ENCODE measurements at regions not wholly inside any gene's neighbourhood (a gene's known extent, or its start where the extent isn't known, plus 50 kb on each side); places are given as distances from the start of the nearest gene placed in this dataset.

DNA sequence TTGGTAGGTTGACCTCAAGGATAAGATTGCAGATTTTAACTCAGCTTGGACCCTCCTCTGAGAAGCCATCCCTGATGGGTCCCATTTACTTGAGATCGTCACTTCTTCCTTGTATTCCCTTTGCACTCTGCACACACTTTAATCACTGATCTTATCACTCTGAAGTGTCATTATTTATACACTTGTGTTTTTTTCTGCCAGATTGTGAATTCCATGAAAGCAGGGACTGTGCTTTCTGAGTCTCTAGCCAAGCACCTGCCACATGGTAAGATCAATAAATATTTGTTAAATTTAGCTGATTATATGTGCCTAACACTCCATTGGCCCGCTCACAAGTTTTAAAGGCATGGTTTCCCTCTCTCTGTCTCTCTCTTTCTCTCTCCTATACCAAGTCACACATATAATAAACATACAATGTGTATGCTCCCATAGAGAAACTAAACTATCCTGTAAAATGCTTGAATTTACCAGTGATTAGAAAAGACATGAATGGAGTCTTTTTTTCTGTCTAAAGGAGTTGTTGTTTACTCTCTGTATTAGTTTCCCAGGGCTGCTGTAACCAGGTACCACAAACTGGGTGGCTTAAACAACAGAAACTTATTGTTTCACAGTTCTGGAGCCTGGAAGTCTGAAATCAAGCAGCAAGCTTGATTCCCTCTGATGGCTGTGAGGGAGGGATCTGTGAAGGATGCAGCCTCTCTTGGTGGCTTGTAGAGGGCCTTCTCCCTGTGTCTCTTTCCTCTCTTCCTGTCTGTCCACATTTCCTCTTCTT lies 105.2 kb upstream of the GADD45A start:
- no peak for TF ChIP-seq EZH2phosphoT487 (IDR thresholded peaks at IDR 0.05; ENCODE audit: insufficient read depth, low read depth)
- no peak for TF ChIP-seq EZH2 (IDR thresholded peaks at IDR 0.05; ENCODE audit: insufficient read depth, poor library complexity, severe bottlenecking)
